Renal pelvis (tissue), 1 donor: ENCODE measurements at regions not wholly inside any gene's neighbourhood (a gene's known extent, or its start where the extent isn't known, plus 50 kb on each side); places are given as distances from the start of the nearest gene placed in this dataset.
"Not testable (repeated sequence)": the region's sequence is repeated elsewhere in the genome, so short reads cannot be mapped to it uniquely, and the experiment has no call there.

Source experiments
- DNase-seq: peaks from one replicate; pipeline ENCODE4 v3.0.0-alpha.2; 2013

- peak; percentile 49 for DNase-seq
Observed at GRCh38 chr5:56422076-56422762, 189.1 kb upstream of the ANKRD55 start.

GRCh38 chr5:56421246-56422075 lies 188.3 kb upstream of the ANKRD55 start:
- no peak for DNase-seq

- DNase-seq: no peak
Observed at GRCh38 chr5:56420323-56420722, 187.2 kb upstream of the ANKRD55 start.

- no peak for DNase-seq
Observed at GRCh38 chr5:56419667-56420066, 186.5 kb upstream of the ANKRD55 start.

GRCh38 chr5:56415356-56415765 lies 182.2 kb upstream of the ANKRD55 start:
- DNase-seq: no peak

GRCh38 chr5:56414066-56414465 lies 180.9 kb upstream of the ANKRD55 start:
- DNase-seq: no peak

GRCh38 chr5:56413546-56413945 lies 180.4 kb upstream of the ANKRD55 start:
- no peak for DNase-seq

- no peak for DNase-seq
Observed at GRCh38 chr5:56412601-56413379, 179.7 kb upstream of the ANKRD55 start.

- DNase-seq: no peak
Observed at GRCh38 chr5:56410696-56411095, 177.6 kb upstream of the ANKRD55 start.

- no peak for DNase-seq
Observed at GRCh38 chr5:56409331-56410190, 176.4 kb upstream of the ANKRD55 start.

- no peak for DNase-seq
Observed at GRCh38 chr5:56406838-56407237, 173.7 kb upstream of the ANKRD55 start.

GRCh38 chr5:56406221-56406620 lies 173.1 kb upstream of the ANKRD55 start:
- no peak for DNase-seq

GRCh38 chr5:56405116-56405908 lies 172.2 kb upstream of the ANKRD55 start:
- DNase-seq: no peak

- DNase-seq: no peak
Observed at GRCh38 chr5:56402266-56403220, 169.4 kb upstream of the ANKRD55 start.

GRCh38 chr5:56397796-56398195 lies 164.7 kb upstream of the ANKRD55 start:
- not testable (repeated sequence) for DNase-seq

GRCh38 chr5:56396634-56397033 lies 163.5 kb upstream of the ANKRD55 start:
- DNase-seq: no peak

- no peak for DNase-seq
Observed at GRCh38 chr5:56389261-56389660, 156.1 kb upstream of the ANKRD55 start.

GRCh38 chr5:56388229-56388985 lies 155.3 kb upstream of the ANKRD55 start:
- peak; percentile 34 for DNase-seq

GRCh38 chr5:56386046-56386445 lies 152.9 kb upstream of the ANKRD55 start:
- DNase-seq: no peak
